CD4-positive, CD25-positive, alpha-beta regulatory T cell (primary cell): ENCODE measurements at regions not wholly inside any gene's neighbourhood (a gene's known extent, or its start where the extent isn't known, plus 50 kb on each side); places are given as distances from the start of the nearest gene placed in this dataset.

ENCODE experiments used
- ATAC-seq, 2 donors: fragments of 150-1000 bp; cut with Tn5 transposase; one replicate each; pipeline ENCODE4 v1.10.0; 2021; ENCODE audit warnings: low read depth in 2 of 2, moderate number of reproducible peaks in 2 of 2, moderate library complexity in 1 of 2
- DNase-seq, 3 donors: peaks; one replicate each; pipeline versions ENCODE4 v3.0.0 to v3.0.0-alpha.2; 2012 to 2022; ENCODE audit warnings: mixed read lengths in 1 of 3
- H3K27ac ChIP-seq: one replicate; pipeline ENCODE4 v1.7.0; 2013; ENCODE audit warnings: mild to moderate bottlenecking, low read length; ENCODE audit not compliant: insufficient read depth, poor library complexity, severe bottlenecking
- H3K27me3 ChIP-seq: one replicate; pipeline ENCODE4 v1.7.0; 2013; ENCODE audit warnings: low read length; ENCODE audit not compliant: control insufficient read depth, insufficient read depth
- H3K36me3 ChIP-seq: one replicate; pipeline ENCODE4 v1.7.0; 2013; ENCODE audit warnings: mild to moderate bottlenecking, low read length, moderate library complexity; ENCODE audit not compliant: control insufficient read depth, insufficient read depth
- H3K4me1 ChIP-seq: 2 replicates; pipeline ENCODE4 v1.7.0; 2013; ENCODE audit warnings: mild to moderate bottlenecking, low read length; ENCODE audit not compliant: insufficient read depth, control insufficient read depth, poor library complexity, severe bottlenecking
- H3K4me3 ChIP-seq: one replicate; pipeline ENCODE4 v1.7.0; 2013; ENCODE audit warnings: low read depth, mild to moderate bottlenecking, low read length, moderate library complexity
- H3K9me3 ChIP-seq, 2 experiments: 1 replicate in 1 of 2; 2 replicates in 1 of 2; pipeline ENCODE4 v1.7.0; 2013; ENCODE audit warnings: low read length in 2 of 2, mild to moderate bottlenecking in 1 of 2, moderate library complexity in 1 of 2; ENCODE audit not compliant: control insufficient read depth in 2 of 2
- H3K27ac Mint-ChIP-seq, 3 donors: one replicate each; pipeline ENCODE4 v1.8.0; 2020 to 2022; ENCODE audit warnings: mild to moderate bottlenecking in 3 of 3, mixed read lengths in 3 of 3, moderate library complexity in 2 of 3
- H3K27me3 Mint-ChIP-seq: one replicate; pipeline ENCODE4 v1.8.0; 2022; ENCODE audit warnings: mild to moderate bottlenecking, mixed read lengths
- H3K36me3 Mint-ChIP-seq: one replicate; pipeline ENCODE4 v1.8.0; 2020; ENCODE audit warnings: mixed read lengths
- H3K4me1 Mint-ChIP-seq, 4 donors: one replicate each; pipeline ENCODE4 v1.8.0; 2020 to 2022; ENCODE audit warnings: mixed read lengths in 4 of 4, mild to moderate bottlenecking in 1 of 4
- H3K4me3 Mint-ChIP-seq, 4 donors: one replicate each; pipeline ENCODE4 v1.8.0; 2020 to 2022; ENCODE audit warnings: mild to moderate bottlenecking in 4 of 4, mixed read lengths in 4 of 4, moderate library complexity in 3 of 4
- H3K9me3 Mint-ChIP-seq, 7 donors: one replicate each; pipeline ENCODE4 v1.8.0; 2020 to 2022; ENCODE audit warnings: mixed read lengths in 7 of 7, mild to moderate bottlenecking in 3 of 7, moderate library complexity in 2 of 7

GRCh38 chr18:76715012-76715610 lies 107.2 kb upstream of the ZNF236 start:
- no peaks in the 10 kb centered on the region for H3K36me3 ChIP-seq
- no peak overlapping the region for H3K27ac ChIP-seq
- Mint-ChIP-seq H3K36me3 (no peaks in the 10 kb centered on the region), H3K4me3 (no peak overlapping the region), H3K27ac (peak overlapping the region in 1 of 3 donors; percentile 64), H3K4me1 (peaks cover 0 to 8% (median 2%) of the 10 kb centered on the region in 4 donors), H3K9me3 (no peaks in the 10 kb centered on the region), H3K27me3 (no peaks in the 10 kb centered on the region)
- no peak overlapping the region for H3K4me3 ChIP-seq
- DNase-seq (no peak), ATAC-seq (no peak)
- peaks cover 10% of the 10 kb centered on the region for H3K4me1 ChIP-seq
- no peaks in the 10 kb centered on the region for H3K27me3 ChIP-seq
- no peaks in the 10 kb centered on the region for H3K9me3 ChIP-seq

DNA sequence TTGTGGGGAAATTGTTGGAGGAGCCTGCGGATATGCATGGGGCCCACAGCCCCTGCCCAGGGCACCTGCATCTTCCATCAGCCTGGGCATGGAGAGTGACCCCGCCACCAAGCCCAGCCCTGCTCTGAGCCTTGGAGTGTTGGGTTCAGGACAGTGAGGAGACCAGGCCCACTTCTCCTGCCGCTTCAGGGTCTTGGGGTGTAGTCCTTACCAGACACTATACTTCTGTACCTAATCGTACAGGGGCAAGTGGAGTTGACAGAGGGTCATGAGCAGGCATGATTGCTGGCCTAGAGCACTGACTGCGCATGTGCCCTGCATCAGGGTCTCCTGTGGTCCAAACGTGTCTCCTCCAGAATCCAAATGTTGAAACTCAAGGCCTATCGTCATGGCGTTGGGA lies 108.9 kb upstream of the ZNF236 start:
- H3K27me3 Mint-ChIP-seq, result no peaks in the 10 kb centered on the region
- Histone ChIP-seq H3K4me3 (no peak overlapping the region), H3K36me3 (no peaks in the 10 kb centered on the region), H3K27ac (no peak overlapping the region), H3K27me3 (no peaks in the 10 kb centered on the region), H3K4me1 (peaks cover 11% of the 10 kb centered on the region), H3K9me3 (no peaks in the 10 kb centered on the region)
- no peak overlapping the region for H3K27ac Mint-ChIP-seq
- no peak for DNase-seq
- ATAC-seq, result no peak
- no peaks in the 10 kb centered on the region for H3K9me3 Mint-ChIP-seq
- no peak overlapping the region for H3K4me3 Mint-ChIP-seq
- no peaks in the 10 kb centered on the region for H3K36me3 Mint-ChIP-seq
- H3K4me1 Mint-ChIP-seq, result peaks cover 0 to 6% (median 5%) of the 10 kb centered on the region in 4 donors

- no peak overlapping the region for H3K27ac Mint-ChIP-seq
- ATAC-seq (no peak), DNase-seq (no peak)
- no peaks in the 10 kb centered on the region for H3K9me3 Mint-ChIP-seq
- Histone ChIP-seq H3K27ac (no peak overlapping the region), H3K36me3 (no peaks in the 10 kb centered on the region), H3K4me3 (no peak overlapping the region), H3K4me1 (peaks cover 11% of the 10 kb centered on the region), H3K27me3 (no peaks in the 10 kb centered on the region), H3K9me3 (no peaks in the 10 kb centered on the region)
- H3K4me3 Mint-ChIP-seq, result no peak overlapping the region
- H3K27me3 Mint-ChIP-seq, result no peaks in the 10 kb centered on the region
- peaks cover 0 to 6% (median 5%) of the 10 kb centered on the region in 4 donors for H3K4me1 Mint-ChIP-seq
- H3K36me3 Mint-ChIP-seq, result no peaks in the 10 kb centered on the region
Measured at GRCh38 chr18:76712511-76713140, 109.7 kb upstream of the ZNF236 start.

DNA sequence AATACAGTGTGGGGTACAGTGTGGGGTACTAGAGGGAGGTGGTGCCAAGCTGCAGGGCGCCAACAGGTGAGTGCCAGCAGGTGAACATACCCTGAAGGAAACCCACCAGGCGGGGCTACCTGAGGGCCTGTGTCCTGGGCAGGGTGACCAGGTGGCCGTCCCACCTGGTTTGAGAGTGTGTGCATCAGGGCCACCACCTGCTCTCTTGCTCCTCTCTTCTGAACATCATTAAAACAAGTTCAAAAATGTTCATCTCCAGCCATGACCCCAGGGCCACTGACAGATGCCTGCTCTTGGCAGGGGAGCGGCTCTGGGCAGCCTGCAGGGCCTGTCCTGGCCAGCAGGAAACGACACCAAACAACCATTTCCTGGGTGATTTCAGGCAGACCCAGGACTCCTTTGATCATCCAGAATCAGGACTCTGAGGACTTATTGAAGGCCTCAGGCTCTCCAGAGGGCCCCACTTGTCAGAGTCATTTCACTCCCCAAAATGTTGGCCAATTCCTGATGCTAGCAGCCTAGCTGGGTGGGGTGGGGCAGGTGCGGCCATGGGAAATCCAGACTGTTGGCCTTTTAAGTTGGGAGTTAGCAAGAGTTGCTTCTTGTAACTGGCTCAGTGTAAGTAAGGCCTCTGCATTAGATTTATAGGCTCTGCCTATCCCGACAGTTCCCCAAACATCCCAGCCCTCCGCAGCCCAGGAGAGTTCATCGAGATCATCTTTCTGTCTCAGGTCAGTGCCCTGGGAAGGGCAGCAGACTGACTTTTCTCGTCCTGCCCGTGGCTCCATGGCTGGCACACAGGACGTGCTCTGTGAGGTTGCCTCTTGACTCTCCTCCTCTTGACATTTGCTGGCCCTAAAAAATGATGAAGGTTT lies 111.5 kb upstream of the ZNF236 start:
- ATAC-seq (no peak), DNase-seq (no peak)
- Histone ChIP-seq H3K27me3 (no peaks in the 10 kb centered on the region), H3K4me1 (peaks cover 11% of the 10 kb centered on the region), H3K36me3 (no peaks in the 10 kb centered on the region), H3K27ac (no peak overlapping the region), H3K9me3 (no peaks in the 10 kb centered on the region), H3K4me3 (no peak overlapping the region)
- peaks cover 0 to 6% (median 5%) of the 10 kb centered on the region in 4 donors for H3K4me1 Mint-ChIP-seq
- H3K4me3 Mint-ChIP-seq, result no peak overlapping the region
- H3K9me3 Mint-ChIP-seq, result no peaks in the 10 kb centered on the region
- no peaks in the 10 kb centered on the region for H3K36me3 Mint-ChIP-seq
- H3K27me3 Mint-ChIP-seq, result no peaks in the 10 kb centered on the region
- H3K27ac Mint-ChIP-seq, result peak overlapping the region in 1 of 3 donors; percentile 14

DNA sequence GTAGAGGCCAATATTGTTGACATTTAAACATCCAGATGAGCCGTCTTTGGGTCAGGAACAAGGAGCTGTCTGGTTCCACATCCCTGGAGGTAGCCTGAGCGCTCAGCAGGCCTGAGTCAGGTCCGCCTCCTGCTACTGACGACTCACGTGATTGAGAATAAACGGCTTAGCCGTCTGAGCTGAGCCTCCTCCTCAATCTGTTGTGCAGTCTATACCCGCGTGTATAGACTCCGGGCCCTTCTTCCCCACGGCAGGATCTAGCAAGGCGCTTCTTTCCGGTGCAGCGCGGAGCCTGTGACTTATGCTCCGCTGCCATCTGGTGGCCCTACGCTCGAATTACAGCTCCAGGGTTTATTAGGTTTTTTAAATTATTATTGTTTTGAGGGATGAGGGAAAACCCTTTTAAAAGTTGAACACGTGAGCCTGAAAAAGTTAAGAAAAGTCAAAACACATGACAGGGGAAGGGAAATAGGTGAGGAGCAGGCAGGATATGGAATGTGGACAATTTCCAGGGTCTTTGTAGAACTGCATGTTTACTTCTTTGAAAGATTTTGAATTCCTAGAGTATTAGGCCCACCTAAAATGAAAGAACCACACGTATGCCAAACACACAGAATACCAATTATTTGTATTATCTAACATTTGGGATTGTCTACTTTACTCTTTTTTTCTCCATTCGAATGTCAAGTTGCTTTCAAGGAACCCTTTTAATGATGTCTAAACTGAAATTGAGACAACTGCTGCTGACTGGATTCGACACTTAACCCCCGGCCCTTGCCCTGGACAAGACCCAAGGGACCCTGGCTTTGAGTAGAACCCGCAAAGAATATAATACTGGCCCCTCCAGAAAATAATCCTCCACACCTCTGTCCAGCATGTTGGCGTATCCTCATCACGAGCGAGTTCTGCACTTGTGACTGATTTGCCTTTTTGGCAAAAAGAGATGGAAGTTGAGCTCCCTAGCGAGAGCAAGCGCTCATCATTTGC lies 112.4 kb upstream of the ZNF236 start:
- Mint-ChIP-seq H3K4me1 (peaks cover 0 to 6% (median 5%) of the 10 kb centered on the region in 4 donors), H3K36me3 (no peaks in the 10 kb centered on the region), H3K9me3 (no peaks in the 10 kb centered on the region), H3K27ac (peak overlapping the region in 1 of 3 donors; percentile 4), H3K27me3 (no peaks in the 10 kb centered on the region), H3K4me3 (peak overlapping the region in 1 of 4 donors; percentile 58)
- DNase-seq, result peak; percentile 25 to 78 (median 51)
- H3K27ac ChIP-seq, result no peak overlapping the region
- H3K9me3 ChIP-seq, result no peaks in the 10 kb centered on the region
- peak; percentile 66 to 75 for ATAC-seq
- H3K27me3 ChIP-seq, result no peaks in the 10 kb centered on the region
- peaks cover 11% of the 10 kb centered on the region for H3K4me1 ChIP-seq
- no peaks in the 10 kb centered on the region for H3K36me3 ChIP-seq
- no peak overlapping the region for H3K4me3 ChIP-seq

DNA sequence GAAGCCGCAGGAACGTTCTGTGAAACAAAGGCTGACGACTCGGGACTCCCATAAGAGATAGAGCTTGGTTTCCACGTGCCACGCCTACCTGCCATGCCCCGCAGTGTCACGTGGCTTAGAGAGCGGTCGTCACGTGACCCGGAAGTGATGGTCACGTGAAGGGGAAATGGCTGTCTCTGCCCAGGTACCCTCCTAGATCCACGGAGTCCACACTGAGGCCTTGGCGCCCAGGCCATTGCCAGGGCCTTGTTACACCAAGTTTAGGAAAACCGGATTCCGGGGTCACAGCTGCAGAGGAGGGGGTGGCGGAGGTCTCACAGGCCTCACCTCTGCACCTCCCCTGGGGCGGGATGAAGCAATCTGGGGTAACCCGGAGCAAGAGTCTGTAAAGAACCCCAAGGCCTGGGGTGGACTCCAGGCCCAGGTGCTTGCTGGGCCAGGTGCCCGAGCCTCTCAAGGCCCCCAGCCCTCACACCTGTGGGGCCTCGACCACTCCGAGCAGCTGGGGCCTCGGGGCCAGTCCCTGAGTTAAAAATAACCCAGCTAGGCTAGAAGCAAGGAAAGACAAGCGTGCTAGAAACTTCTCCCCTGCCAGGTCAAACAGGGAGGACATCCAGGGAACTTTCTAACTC lies 113.5 kb upstream of the ZNF236 start:
- Histone ChIP-seq H3K27me3 (no peaks in the 10 kb centered on the region), H3K9me3 (no peaks in the 10 kb centered on the region), H3K4me1 (peaks cover 11% of the 10 kb centered on the region), H3K36me3 (no peaks in the 10 kb centered on the region), H3K4me3 (no peak overlapping the region), H3K27ac (no peak overlapping the region)
- Mint-ChIP-seq H3K36me3 (no peaks in the 10 kb centered on the region), H3K4me3 (peak overlapping the region in 1 of 4 donors; percentile 24), H3K27me3 (no peaks in the 10 kb centered on the region), H3K4me1 (peaks cover 0 to 6% (median 5%) of the 10 kb centered on the region in 4 donors), H3K27ac (no peak overlapping the region), H3K9me3 (no peaks in the 10 kb centered on the region)
- DNase-seq, result no peak
- ATAC-seq, result no peak
